Neural cell (in vitro differentiated cells): ENCODE measurements at regions not wholly inside any gene's neighbourhood (a gene's known extent, or its start where the extent isn't known, plus 50 kb on each side); places are given as distances from the start of the nearest gene placed in this dataset.

ENCODE experiments used
- CTCF ChIP-seq: fragments of 450-650 bp; IDR thresholded peaks from 2 replicates; pipeline ENCODE4 v1.5.1; 2014; ENCODE audit warnings: antibody characterized with exemption, mild to moderate bottlenecking, moderate library complexity; ENCODE audit not compliant: poor library complexity, severe bottlenecking
- EP300 ChIP-seq: fragments of 450-650 bp; conservative IDR thresholded peaks from 2 replicates; pipeline ENCODE4 v1.6.1; 2014; ENCODE audit warnings: antibody characterized with exemption, mild to moderate bottlenecking, moderate library complexity; ENCODE audit not compliant: poor library complexity, severe bottlenecking
- EZH2 ChIP-seq: fragments of 200-600, 300-800 bp; shearing (Covaris generic), sonication (generic); IDR thresholded peaks from 2 replicates; pipeline ENCODE4 v1.6.1; 2014; ENCODE audit warnings: antibody characterized with exemption, low read length, borderline replicate concordance, mild to moderate bottlenecking; ENCODE audit not compliant: insufficient read depth, poor library complexity, severe bottlenecking
- TAF1 ChIP-seq: IDR thresholded peaks from 2 replicates; pipeline ENCODE4 v1.6.1; 2012; ENCODE audit warnings: low read depth

GRCh38 chr2:12857891-12858290 is 141.2 kb downstream of the TRIB2 start:
- TF ChIP-seq CTCF (no peak), EZH2 (no peak), EP300 (no peak), TAF1 (no peak)
